ENCODE measurements at regions not wholly inside any gene's neighbourhood (a gene's known extent, or its start where the extent isn't known, plus 50 kb on each side); places are given as distances from the start of the nearest gene placed in this dataset.
A peak's percentile ranks its signal among the peaks of the same experiment; 100 is the strongest.

DNA sequence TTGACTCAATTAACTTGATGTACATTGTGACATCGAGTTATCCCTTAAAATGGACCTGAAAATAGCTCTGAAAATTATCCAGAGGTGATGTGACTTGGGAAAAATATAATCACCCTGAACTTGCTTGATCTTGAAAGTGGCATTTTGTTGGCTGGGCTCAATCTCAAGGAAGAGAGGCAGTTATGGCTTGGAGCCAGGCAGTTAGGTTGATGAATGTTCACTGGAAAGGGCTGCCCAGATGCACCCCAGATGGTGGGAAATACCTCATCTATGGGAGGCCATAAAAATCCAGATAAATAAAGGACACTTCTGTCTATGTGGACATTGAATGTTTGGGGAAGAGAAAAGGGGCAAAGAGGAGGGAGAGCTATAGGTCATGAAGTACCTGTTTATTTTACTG is 55.7 kb upstream of the OR5AN1 start:
- DNase-seq (ENCODE audit: low read depth in 2 of 2), result no peak

GRCh38 chr11:59295435-59295834 is 63.3 kb upstream of the OR5AN1 start:
- DNase-seq (ENCODE audit: low read depth in 2 of 2), result no peak

GRCh38 chr11:59292611-59293010 is 66.1 kb upstream of the OR5AN1 start:
- DNase-seq (ENCODE audit: low read depth in 2 of 2), result no peak

DNA sequence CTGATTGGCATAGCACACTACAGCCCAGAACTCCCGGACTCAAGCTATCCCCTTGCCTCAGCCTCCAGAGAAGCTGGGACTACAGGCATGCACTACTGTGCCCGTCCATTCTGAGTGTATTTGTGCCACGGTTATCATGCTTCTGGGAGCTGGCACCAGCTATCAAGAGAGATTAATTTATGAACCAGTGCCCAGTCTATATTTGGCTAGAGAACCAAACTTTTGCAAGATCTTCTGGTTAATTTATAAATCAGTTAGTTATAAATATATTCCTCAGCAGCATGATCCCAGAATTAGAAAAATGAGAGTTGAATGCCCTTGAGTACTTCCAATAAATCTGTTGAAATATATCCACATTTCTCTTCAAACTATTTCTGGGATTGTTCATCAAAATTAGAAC is 67.5 kb upstream of the OR5AN1 start:
- no peak for DNase-seq (ENCODE audit: low read depth in 2 of 2)

- no peak for DNase-seq (ENCODE audit: low read depth in 2 of 2)
Observed at GRCh38 chr11:59289356-59290181, 69.1 kb upstream of the OR5AN1 start.

GRCh38 chr11:59285716-59286260 is 72.9 kb upstream of the OR5AN1 start:
- DNase-seq (ENCODE audit: low read depth in 2 of 2), result no peak

DNA sequence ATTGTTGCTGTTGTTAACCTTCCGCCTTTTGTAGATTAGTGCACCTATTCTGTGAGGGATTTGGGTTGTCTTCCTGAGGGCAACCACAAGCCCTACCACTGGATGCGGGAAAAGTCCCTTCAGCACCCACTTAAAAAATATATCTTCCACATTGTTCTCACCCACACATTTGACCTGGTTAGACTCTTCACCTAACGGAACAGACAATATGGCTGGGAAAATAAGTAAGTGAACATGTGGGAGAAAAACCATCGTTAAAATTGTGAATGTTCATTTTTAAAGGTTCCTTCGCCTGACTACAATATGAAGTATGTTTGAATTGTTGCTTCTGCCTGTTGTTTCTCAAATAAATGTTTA is 72.0 kb upstream of the MPEG1 start:
- DNase-seq (ENCODE audit: low read depth in 2 of 2), result no peak

DNA sequence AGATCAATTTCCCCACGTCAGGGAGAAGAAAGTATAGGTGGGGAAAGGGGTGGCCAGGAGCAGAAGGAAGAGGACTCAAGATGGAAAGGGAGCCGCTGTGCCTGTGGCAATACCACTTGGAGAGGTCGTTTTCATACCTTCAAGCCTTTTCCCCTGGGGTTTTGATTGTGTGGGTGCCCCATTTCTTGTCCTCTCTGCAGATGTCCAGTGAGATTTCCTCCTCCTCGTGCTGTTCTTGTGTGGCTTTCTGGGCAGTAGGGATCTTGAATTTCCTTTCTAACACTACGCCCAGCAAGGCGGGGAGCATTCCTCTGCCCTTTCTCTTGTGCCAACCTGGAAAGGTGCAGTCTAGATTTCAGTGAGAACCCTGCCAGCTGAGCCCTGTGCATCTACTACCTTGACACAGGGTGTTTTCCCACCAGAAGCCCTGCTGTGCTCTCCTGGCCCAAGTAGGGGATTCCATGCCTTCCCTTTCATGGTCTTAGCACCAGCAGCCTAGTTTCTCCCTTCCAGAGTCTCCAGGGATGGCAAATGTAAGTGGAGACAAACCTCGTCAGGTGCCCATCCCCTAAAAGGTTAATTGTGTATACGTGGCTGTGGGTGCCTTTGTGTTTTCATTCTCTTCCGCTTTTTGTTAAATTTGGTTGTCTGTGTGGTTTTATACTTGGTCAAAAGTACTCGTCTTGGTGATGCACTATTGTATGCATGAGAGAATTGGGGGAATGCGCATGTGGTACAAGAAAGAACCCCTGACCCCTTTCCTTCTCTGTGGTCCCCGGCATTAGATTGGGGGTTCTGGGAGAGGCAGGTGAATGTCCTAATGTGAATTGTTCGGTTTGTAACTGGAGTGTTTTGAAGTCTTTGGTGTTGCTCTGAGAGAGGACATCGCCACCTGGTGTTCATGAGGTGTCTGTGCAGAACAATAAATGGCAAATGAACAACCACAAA is 71.4 kb upstream of the MPEG1 start:
- peak; percentile 17 to 22 for DNase-seq (ENCODE audit: low read depth in 2 of 2)

DNA sequence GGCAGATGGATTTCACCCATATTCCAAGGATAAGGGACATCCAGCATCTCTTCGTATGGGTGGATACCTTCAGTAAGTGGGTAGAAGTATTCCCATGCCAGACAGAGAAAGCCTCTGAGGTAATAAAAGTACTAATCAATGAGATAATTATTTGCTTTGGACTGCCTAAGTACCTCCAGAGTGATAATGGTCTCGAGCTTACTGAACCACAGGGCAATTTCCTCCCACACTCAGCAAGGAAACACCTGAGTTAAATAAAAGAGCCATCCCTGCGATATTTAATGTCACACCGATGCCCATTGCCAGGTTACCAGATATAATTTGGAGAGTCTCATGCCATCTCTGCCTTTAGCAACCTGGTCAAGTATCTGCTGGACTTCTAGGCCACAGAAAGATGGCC is 70.6 kb upstream of the MPEG1 start:
- DNase-seq (ENCODE audit: low read depth in 2 of 2), result no peak

DNA sequence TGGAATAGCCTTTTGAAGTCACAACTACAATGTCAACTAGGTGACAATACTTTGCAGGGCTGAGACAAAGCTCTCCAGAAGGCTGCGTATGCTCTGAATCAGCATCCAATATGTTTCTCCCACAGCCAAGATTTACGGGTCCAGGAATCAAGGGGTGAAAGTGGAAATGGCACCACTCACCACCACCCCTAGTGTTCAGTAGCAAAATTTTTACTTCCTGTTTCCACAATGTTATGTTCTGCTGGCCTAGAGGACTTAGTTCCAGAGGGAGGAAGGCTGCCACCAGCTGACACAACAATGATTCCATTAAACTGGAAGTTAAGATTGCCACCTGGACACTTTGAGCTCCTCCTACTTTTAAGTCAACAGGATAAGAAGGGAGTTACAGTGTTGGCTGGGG is 68.5 kb upstream of the MPEG1 start:
- no peak for DNase-seq (ENCODE audit: low read depth in 2 of 2)

DNA sequence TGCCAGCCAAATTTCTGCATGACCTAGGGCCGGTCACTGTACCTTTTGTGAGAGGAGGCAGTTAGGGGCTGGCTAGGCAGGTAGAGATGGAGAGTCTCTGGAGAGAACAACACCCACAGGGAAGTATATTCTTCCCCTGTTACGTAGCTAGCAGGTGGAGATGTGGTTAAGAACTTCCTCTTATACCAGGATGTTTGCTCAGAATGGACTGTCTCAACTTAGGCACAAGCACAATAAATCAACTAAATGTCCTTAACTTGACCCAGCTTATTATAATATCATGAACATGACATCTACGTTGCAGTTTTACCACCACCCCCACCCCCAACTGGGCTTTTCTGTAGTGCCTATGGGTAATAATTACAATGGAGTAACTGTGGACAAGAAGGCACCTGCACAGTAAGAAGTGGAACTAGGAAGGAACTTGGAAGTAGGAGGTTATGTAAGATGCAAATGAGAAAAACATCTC is 60.7 kb upstream of the MPEG1 start:
- no peak for DNase-seq (ENCODE audit: low read depth in 2 of 2)

GRCh38 chr11:59272771-59273372 is 60.1 kb upstream of the MPEG1 start:
- no peak for DNase-seq (ENCODE audit: low read depth in 2 of 2)

DNA sequence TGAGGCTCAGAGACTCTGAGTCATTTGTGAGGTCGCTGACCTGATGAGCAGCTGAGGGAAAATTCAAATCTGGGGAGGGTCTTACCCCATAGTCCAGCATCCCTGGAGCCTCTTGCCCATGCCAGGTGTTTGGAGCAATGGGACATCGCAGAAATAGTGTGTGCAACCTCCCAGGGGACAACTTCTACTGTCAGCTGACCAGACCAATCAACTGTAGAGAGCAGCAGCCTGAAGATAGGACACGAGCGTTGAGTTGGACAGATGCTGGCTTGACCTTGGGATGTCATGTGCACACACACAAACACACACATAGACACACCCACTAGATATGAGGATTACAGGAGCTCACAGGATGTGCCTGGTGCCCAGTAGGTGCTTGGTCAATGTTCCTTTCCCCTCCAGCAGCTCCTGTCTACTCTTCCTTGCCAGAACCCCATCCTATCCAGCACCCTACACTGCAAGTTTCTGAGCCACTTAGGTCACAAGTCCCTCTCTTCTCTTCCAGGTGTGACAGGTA is 59.1 kb upstream of the MPEG1 start:
- DNase-seq (ENCODE audit: low read depth in 2 of 2), result no peak

GRCh38 chr11:59271247-59271755 is 58.6 kb upstream of the MPEG1 start:
- no peak for DNase-seq (ENCODE audit: low read depth in 2 of 2)

- DNase-seq (ENCODE audit: low read depth in 2 of 2), result no peak
Observed at GRCh38 chr11:59267736-59268475, 55.2 kb upstream of the MPEG1 start.

GRCh38 chr11:59267196-59267595 is 54.5 kb upstream of the MPEG1 start:
- DNase-seq (ENCODE audit: low read depth in 2 of 2), result no peak

DNA sequence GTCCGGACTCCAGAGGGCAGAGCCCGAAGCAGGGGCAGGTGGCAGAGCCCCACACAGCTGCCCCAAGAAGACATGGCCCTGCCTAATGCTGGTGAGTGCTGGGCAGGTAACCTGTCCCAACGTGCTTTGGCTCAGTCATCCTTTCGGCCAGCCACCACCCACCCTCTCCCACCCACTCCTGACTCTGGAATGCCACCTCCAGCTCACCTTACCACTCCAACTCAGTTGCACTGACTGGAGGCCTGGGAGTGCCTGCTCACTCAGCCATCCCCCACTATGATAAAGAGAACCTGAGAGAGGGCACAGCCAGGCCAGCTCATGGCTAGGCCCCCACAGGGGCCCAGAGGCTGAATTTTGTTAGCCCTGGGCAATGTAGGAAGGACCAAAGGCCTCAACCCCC is 53.8 kb upstream of the MPEG1 start:
- no peak for DNase-seq (ENCODE audit: low read depth in 2 of 2)

- no peak for DNase-seq (ENCODE audit: low read depth in 2 of 2)
Observed at GRCh38 chr11:59265735-59266134, 53.0 kb upstream of the MPEG1 start.

GRCh38 chr11:59264736-59265135 is 52.0 kb upstream of the MPEG1 start:
- no peak for DNase-seq (ENCODE audit: low read depth in 2 of 2)

DNA sequence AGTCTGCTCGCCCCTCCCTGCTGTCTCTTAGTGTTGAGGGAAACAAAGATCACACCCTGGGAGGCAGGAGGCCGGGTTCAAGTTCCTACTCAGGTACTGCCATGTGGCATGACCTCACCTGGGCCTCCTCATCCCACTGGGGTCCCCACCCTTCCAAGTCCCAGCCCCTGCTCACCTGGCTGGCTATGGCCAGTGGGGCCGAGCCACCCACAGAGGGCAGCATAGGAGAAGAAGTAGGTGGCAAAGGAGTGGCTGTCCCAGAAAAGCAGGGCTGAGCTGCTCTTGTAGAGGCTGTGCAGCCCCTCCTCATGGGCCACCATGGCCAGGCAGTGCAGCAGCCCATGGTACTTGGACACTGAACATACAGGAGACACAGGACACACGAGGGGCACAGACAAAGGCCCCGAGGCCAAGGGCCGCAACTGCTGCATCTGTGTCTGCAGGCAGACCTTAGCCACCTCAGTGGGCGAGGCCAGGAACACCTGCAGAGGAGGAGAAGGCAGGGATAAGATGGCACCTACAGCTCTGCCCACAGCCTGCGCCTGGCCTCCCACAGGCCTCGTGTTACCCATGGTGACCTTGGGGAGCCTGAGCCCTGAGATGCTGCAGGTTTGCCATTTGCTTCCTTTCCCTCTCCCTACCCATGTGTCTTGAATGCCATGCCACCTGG is 50.6 kb upstream of the MPEG1 start:
- DNase-seq (ENCODE audit: low read depth in 2 of 2), result no peak

Data from stimulated activated CD8-positive, alpha-beta memory T cell treated with anti-CD3 and anti-CD28 coated beads, Interleukin-7, amount 100 ng/mL, for 4 hours (primary cell).